ENCODE measurements at regions not wholly inside any gene's neighbourhood (a gene's known extent, or its start where the extent isn't known, plus 50 kb on each side); places are given as distances from the start of the nearest gene placed in this dataset.

DNA sequence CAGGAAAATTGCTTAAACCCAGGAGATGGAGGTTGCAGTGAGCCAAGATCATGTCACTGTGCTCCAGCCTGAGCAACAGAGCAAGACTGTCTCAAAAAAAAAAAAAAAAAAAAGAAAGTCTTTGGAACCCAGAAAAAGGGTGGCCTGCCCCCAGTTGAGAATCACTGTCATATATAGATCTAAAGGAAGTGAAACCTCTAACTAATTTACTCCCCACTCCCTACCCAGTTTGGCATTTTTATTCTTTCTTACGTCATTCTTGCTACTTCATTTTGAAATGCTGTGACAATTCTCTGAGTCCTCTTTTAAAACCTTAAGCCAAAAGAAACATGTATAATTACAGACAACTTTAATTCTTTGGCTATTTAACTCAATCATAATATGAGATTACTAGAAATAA is 254.8 kb downstream of the CDC5L start:
- DNase-seq, result no peak

- DNase-seq, result peak; percentile 12
These were observed 255.5 kb downstream of the CDC5L start for GRCh38 chr6:44642870-44643522.

DNA sequence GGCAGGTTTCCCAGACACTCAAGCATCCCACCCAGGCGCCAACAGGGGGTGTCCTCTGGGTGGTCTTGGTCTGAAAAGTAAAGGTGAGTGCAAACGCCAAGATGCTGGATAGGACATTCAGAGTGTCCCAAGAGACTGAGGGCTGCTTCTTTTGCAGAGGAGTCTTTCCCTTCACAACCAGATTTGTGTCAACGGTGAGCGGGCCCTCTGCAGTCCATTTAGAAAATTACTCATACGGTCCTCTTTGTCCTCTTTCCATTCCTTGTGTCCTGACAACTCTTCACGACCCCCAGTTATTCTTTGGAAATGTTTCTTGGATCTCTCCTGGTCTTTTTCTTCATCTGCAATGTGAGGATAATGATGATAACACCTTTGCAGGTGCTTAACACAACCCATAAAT is 257.8 kb downstream of the CDC5L start:
- no peak for DNase-seq

GRCh38 chr6:44646355-44646754 is 258.8 kb downstream of the CDC5L start:
- no peak for DNase-seq

DNA sequence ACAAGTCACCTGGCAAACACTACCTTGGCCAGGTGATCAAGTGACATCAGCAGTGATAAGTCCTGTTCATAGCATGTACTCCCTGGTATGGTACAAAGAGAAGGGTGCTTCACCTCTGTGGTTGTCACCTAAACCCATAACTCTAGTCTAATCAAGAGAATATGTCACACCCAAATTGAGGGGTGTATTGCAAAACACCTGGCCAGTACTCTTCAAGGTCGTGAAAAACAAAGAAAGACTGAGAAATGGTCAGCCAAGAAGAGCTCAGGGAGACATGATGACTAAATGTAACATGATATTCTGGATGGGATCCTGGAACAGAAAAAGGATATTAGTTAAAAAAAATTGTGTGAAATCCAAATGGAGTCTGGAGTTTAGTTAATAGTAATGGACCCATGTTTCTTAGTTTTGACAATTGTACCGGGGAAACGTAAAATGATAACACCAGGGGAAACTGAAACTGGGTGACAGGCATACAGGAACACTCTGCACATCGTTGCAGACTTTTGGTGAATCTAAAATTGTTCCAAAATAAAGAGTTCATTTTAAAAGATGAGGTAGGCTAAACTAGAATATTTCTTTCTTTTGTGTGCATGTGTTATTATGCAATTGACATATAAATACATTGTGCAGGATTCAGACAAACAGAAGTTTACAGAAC is 262.0 kb downstream of the CDC5L start:
- no peak for DNase-seq

DNA sequence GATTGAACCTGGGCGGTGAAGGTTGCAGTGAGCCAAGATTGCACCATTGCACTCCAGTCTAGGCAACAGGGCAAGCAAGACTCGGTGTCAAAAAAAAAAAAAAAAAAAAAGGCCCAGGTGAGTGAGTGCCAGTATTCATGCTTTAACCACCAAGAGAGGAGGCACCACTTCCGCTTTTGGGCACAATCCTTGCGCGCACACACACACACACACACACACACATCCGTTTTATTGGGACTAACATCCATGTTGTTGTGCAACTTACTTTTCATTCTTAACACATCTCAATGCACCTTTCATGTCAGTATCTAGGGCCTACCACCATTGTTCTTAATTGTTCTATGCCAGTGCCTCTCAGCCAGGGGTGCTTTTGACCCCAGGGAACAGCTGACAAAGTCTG is 263.0 kb downstream of the CDC5L start:
- no peak for DNase-seq

- no peak for DNase-seq
These were observed 263.4 kb downstream of the CDC5L start for GRCh38 chr6:44650947-44651346.

DNA sequence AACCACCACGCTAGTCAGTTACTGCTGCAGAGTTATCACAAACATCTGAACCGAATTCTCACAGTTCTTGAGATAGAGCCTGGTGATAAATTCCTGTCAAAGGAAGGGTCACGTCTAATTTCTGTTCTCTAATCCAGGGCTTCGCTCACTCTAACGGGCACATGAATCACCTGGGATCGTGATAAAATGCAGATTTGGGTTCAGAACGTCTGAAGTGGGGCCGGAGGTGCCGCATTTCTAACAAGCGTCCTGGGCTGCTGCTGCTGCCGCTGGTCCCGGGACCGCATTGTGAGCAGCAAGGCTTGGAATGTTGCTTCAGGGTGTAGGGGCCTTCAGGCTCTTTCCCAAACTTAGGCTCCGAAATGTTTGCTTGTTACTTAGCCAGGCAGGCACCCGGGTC is 264.1 kb downstream of the CDC5L start:
- no peak for DNase-seq

DNA sequence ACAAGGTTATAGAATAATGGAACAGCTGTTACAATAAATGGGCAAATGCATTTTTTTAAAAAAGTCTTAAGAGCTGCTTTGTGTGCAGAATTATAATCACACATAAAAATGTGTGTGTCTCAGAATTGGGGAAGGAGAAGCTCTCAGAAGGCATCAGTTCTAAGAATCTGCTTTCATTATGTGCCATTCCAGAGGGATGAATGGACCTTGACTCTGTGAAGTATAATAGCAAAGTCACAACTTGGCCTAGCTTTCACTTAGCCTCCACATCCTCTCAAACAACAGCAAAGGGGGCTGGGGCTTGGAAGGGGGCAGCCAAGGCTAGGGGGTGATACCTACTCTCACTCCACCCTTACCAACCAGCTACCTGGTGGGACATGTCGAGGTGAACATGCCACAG is 265.0 kb downstream of the CDC5L start:
- no peak for DNase-seq

GRCh38 chr6:44653091-44653490 is 265.6 kb downstream of the CDC5L start:
- no peak for DNase-seq

GRCh38 chr6:44653761-44654218 is 266.3 kb downstream of the CDC5L start:
- peak; percentile 3 for DNase-seq

GRCh38 chr6:44655412-44656342 is 268.2 kb downstream of the CDC5L start:
- DNase-seq, result no peak

DNA sequence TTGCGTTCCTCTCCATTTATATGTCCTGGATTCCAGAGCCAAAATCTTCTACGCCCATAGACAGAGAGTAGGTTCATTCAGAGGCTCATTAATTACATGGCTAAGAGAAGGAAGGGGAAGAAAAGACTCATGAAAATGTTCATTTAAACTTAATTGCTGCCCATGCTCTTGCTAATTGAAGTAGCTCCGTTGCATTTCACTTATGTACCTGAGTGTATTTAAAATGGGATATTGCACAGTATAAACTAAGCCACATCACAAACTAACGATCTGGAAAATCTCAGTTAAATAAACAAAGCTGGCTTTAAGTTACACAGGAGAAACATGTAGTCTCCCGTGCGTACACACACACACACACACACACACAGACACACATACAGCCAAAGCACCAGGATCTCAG is 269.2 kb downstream of the CDC5L start:
- peak; percentile 9 for DNase-seq

DNA sequence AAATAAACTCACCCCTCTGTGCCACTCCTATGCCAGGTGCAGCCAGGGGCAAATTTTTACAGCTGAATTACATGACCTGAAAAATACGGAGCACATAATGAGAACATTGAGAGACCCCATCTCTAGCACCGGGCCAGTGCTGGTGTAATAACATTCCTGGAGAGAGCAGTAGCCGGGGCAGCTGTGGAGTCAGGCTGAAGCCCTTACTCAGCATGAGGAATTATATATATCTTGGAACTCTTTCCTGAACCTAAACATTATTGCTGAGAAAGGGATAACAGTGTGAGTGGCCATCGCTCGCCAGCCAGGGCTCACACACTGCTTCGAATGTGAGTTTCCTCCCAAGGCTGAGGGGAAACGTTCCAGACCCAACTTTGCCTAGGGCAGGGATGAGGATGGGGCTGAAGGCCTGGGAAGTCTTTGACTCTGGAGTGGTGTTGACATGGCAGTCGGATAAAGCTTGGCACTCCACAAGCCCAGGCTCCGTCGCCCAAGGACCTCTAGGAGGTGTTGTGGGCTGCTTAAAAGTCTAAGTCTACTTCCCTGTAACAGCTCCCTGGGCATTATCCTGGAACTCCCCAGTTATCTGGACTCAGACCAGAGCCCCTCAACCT is 269.8 kb downstream of the CDC5L start:
- DNase-seq, result no peak

DNA sequence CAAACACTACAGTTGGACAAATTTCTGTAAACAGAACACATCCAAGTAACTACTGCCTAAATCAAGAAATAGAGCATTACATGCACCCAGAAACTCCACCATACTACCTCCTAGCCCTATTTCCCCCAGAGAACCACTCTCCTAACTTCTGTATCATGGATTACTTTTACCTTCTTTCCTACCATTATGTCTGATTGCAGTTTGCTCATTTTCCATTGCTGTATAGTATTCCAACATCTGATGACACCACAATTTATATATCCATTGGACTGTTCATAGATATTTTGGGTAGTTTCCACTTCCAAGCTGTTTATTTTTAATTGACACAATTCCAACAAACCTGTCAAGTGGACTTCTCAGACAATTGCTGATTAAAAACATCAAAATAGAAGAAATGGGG is 271.1 kb downstream of the CDC5L start:
- DNase-seq, result no peak

GRCh38 chr6:44659726-44660125 is 272.2 kb downstream of the CDC5L start:
- no peak for DNase-seq

DNA sequence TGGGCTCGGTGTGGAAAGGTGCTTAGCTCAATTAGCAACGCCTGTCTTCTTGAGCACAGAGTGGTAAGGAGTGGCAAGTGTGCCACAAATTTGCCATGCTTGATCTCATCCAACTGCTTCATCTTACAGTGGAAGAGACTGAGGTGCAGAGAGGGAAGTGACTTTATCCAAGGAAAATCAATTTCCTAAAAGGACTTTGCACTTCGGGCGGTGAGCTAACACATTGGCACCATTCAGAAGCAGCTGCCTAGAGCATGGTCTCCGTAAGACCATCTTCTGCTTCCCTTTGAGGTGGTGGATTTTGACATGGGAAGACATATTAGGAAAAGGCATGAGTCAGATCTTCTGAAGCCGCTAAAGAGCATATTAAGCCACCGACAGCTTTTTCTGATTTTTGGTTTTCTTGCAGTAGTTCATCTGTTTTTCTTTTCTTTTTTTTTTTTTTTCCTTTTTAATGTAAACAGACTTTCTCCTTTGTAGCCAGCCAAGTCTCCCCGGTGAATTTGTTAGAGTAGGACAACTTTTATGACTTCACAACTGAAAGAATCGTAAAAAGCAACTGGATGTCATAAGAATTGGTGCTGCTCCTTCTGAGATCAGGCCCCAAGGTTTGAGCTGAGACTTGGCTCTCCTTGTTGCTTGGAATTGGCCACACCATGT is 273.2 kb downstream of the CDC5L start:
- peak; percentile 4 for DNase-seq

DNA sequence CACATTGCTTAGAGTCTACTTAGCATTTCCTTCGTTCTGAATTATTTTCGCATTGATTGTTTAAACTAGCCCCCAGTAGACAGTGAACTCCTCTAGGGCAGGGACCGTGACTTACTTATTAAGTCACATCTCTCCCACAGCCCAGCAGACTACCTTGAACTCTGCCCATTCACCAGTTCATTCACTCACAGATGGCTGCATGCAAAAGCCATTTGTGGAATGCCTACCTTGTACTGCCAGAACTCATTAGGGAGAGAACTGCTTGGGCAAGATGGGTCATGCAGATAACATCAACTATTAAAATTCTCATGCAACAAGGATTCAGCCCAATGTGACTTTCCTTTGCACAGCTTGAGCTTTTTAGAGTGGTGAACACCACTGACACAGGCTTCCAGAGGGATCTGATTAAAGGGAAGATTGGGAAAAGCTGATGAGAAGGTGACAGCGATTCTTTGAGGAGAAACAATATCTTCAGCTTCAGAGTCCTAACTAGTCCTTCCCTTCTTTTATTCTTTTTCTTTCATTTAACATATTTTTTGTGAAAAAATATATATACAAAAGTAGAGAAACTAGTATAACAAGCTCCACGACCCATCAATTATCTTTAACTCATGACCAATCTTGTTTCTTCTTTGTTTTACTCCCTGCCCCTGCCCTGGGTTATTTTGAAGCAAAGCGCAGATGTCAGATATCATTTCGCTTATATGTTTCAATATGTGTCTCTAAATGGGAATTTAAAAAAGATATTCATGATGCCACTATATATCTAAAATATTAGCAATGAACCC is 273.9 kb downstream of the CDC5L start:
- peak; percentile 31 for DNase-seq

DNA sequence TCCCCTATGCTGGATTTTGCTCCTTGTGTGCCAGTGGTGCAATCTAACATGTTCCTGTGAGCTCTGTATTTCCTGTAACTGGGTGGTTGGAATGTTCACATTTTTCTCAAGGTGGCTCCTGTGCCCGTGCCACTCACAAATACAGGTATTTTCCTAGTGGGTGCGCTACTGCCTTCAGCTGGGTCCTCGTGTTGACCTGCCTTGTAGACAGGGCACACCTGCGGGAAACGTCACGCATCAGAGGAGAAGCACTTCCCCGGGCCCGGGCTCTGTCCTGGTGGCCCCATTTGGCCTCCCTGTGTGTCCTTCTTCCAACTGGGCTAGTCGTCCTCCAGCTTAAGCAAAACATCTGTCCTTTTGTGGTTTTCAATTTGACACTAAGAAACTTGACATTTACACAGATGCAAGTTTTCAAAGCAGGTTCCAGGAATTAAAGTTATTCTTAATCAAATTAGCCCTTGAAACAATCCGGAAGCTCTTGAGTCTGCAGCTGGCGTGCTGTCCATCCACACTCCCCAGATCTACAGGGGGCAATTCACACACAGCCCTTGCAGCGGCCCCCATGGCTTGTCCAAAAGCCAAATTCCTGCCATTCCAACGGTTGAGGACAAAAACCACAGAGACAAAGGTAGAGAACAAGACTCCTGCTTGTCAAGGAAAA is 275.1 kb downstream of the CDC5L start:
- DNase-seq, result peak; percentile 48

DNA sequence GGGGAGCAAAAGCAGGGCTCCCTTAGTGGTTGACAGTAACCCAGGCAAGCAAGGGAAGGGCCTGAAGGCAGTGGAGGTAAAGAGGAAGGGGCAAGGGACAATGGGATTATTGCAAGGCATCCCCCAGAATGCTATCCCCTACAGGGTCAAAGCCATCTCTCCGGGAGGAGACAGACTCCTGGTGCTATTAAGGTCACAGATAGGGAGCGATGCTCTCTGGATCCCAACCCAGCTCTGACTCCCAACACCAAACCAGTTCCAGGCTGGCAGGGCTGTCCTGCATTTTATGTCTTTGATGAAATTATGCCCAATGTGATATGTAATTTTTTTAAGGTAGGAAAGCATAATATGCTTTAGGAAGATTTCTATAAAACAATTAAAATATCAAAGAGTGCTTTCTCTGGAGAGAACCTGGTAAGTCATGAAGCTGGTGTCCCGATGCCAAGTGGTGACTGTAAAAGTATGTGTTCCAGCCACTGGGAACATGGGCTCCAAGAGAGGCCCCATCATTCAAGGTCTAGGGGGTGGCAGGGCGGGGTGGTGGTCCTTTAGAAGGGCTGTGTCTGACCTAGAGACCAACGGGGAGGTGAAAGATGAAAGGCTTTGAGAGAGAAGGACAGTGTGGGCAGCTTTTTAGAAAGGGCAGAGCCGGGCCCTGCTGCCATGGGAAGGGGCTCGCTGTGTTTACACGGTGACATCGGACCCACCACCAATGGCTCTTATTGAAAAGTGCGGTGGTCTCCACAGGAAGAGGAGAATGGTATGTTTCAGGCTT is 276.5 kb downstream of the CDC5L start:
- no peak for DNase-seq

GRCh38 chr6:44664716-44665115 is 277.2 kb downstream of the CDC5L start:
- no peak for DNase-seq

Data from DMS79 (cell line).